Stomach (tissue), 4 donors: ENCODE measurements at regions not wholly inside any gene's neighbourhood (a gene's known extent, or its start where the extent isn't known, plus 50 kb on each side); places are given as distances from the start of the nearest gene placed in this dataset.

Experiments used
- CTCF ChIP-seq, 7 experiments: fragments of 450-650 bp in 4 of 7; fragments of 200-600 bp in 3 of 7; sonication (generic) in 3 of 7; IDR thresholded peaks; one replicate each; pipeline ENCODE4 v1.5.1; 2016 to 2019; ENCODE audit warnings: antibody characterized with exemption in 7 of 7, control low read depth in 2 of 7, mild to moderate bottlenecking in 1 of 7
- EP300 ChIP-seq: sonication (generic); formaldehyde crosslinking; IDR thresholded peaks from one replicate; pipeline ENCODE4 v1.6.1; 2017; ENCODE audit warnings: antibody characterized with exemption
- POLR2A ChIP-seq, 4 donors: fragments of 450-650 bp; IDR thresholded peaks; one replicate each; pipeline ENCODE4 v1.6.1; 2016; ENCODE audit warnings: antibody characterized with exemption in 4 of 4, control low read depth in 2 of 4, mild to moderate bottlenecking in 1 of 4, moderate library complexity in 1 of 4

GRCh38 chr2:120534457-120534856 lies 188.5 kb downstream of the INHBB start:
- TF ChIP-seq CTCF (IDR thresholded peaks at IDR 0.05) (no peak), POLR2A (IDR thresholded peaks at IDR 0.05) (no peak), EP300 (no peak)
